Activated T-cell treated with anti-CD3 and anti-CD28 coated beads, Interleukin-2, amount 50 U/mL, for 72 hours (primary cell): ENCODE measurements at regions not wholly inside any gene's neighbourhood (a gene's known extent, or its start where the extent isn't known, plus 50 kb on each side); places are given as distances from the start of the nearest gene placed in this dataset.
"Not testable (repeated sequence)": the region's sequence is repeated elsewhere in the genome, so short reads cannot be mapped to it uniquely, and the experiment has no call there.

ENCODE experiments used
- ATAC-seq, 2 donors: fragments of 150-1000 bp; cut with Tn5 transposase; replicated peaks in 1 of 2; 2 replicates each; pipeline ENCODE4 v1.10.0; 2021; ENCODE audit warnings: moderate library complexity in 2 of 2, mild to moderate bottlenecking in 1 of 2
- DNase-seq, 2 donors: peaks; one replicate each; pipeline ENCODE4 v3.0.0; 2021 to 2022; ENCODE audit warnings: mixed read lengths in 1 of 2
- H3K27ac Mint-ChIP-seq: one replicate; pipeline ENCODE4 v1.8.0; 2022; ENCODE audit warnings: mild to moderate bottlenecking, moderate library complexity, mixed read lengths
- H3K27me3 Mint-ChIP-seq: one replicate; pipeline ENCODE4 v1.8.0; 2022; ENCODE audit warnings: low read depth, mixed read lengths
- H3K36me3 Mint-ChIP-seq, 2 donors: one replicate each; pipeline ENCODE4 v1.8.0; 2022; ENCODE audit warnings: mixed read lengths in 2 of 2, mild to moderate bottlenecking in 1 of 2; ENCODE audit not compliant: insufficient read depth in 2 of 2
- H3K4me1 Mint-ChIP-seq: one replicate; pipeline ENCODE4 v1.8.0; 2022; ENCODE audit warnings: low read depth, mixed read lengths
- H3K4me3 Mint-ChIP-seq, 2 donors: one replicate each; pipeline ENCODE4 v1.8.0; 2022; ENCODE audit warnings: mild to moderate bottlenecking in 2 of 2, mixed read lengths in 2 of 2, moderate library complexity in 2 of 2
- H3K9me3 Mint-ChIP-seq, 2 donors: one replicate each; pipeline ENCODE4 v1.8.0; 2022; ENCODE audit warnings: mixed read lengths in 2 of 2

- DNase-seq = no peak
Observed at GRCh38 chr5:163748934-163749333, 243.5 kb downstream of the MAT2B start.

DNA sequence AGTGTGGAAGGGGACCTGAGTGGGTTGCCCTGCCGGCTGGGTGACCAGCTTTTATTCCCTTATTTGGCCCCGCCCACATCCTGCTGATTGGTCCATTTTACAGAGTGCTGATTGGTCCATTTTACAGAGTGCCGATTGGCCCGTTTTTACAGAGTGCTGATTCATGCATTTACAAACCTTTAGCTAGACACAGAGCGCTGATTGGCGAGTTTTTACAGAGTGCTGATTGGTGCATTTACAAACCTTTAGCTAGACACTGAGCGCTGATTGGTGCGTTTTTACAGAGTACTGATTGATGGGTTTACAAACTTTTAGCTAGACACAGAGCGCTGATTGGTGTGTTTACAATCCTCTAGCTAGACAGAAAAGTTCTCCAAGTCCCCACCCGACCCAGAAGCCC is 245.0 kb downstream of the MAT2B start:
- not testable (repeated sequence) for H3K4me3 Mint-ChIP-seq, H3K27me3 Mint-ChIP-seq, H3K36me3 Mint-ChIP-seq, DNase-seq, ATAC-seq, H3K27ac Mint-ChIP-seq, H3K4me1 Mint-ChIP-seq
- peaks cover 3 to 14% of the 10 kb centered on the region in 2 donors for H3K9me3 Mint-ChIP-seq

More at GRCh38 chr5:163748934-163749333, 243.5 kb downstream of the MAT2B start:
- ATAC-seq = no peak
- Mint-ChIP-seq H3K9me3 (peaks cover 2 to 8% of the 10 kb centered on the region in 2 donors), H3K27me3 (no peaks in the 10 kb centered on the region), H3K36me3 (peaks cover 0 to 2% of the 10 kb centered on the region in 2 donors), H3K4me3 (no peak overlapping the region), H3K27ac (no peak overlapping the region), H3K4me1 (no peaks in the 10 kb centered on the region)

- no peak for DNase-seq
- Mint-ChIP-seq H3K27ac (no peak overlapping the region), H3K4me1 (no peaks in the 10 kb centered on the region)
Observed at GRCh38 chr5:163755505-163755904, 250.1 kb downstream of the MAT2B start.

DNA sequence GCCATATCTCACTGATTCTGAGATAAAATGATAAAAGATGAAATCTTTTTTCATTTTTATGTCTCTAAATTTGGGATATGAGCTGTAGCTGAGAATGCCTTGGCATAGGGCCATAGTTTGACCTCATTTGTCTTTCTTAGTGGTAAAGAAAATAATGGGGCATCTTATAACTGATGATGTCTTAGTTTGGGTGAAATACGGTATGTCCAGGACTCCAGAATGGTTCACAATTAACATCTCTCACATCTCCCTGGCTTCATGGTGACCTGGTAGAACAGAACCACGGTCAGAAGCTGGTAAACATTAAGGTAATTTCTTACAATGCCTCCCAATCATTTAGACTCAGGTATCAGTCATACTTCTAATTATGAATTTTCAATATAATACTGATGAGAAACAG is 250.8 kb downstream of the MAT2B start:
- Mint-ChIP-seq H3K36me3 (no peaks in the 10 kb centered on the region), H3K4me3 (no peak overlapping the region), H3K27ac (no peak overlapping the region), H3K4me1 (no peaks in the 10 kb centered on the region), H3K27me3 (no peaks in the 10 kb centered on the region), H3K9me3 (peaks cover 1 to 7% of the 10 kb centered on the region in 2 donors)
- DNase-seq (no peak), ATAC-seq (no peak)

More at GRCh38 chr5:163755505-163755904, 250.1 kb downstream of the MAT2B start:
- H3K36me3 Mint-ChIP-seq = peaks cover 0 to 2% of the 10 kb centered on the region in 2 donors
- H3K4me3 Mint-ChIP-seq = no peak overlapping the region
- no peaks in the 10 kb centered on the region for H3K27me3 Mint-ChIP-seq
- no peak for ATAC-seq
- peaks cover 3 to 10% of the 10 kb centered on the region in 2 donors for H3K9me3 Mint-ChIP-seq

DNA sequence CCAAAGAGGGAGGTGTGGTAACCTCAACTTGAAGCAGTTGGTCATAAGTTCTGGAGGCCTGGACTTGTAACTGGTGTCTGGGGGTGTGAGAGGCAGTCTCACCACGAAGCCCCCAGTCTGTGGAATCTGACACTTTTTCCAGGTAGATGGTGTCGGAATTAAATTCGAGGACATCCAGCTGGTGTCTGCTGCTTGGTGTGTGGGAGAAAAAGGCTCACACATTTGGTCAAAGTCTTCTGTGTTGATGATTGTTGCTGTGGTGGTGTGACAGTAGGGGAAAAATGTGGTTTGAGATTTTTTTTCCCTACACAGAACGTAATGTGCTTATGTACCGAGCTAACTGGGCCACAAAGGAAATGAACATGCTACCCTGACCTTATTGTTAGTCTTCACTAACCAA is 251.9 kb downstream of the MAT2B start:
- Mint-ChIP-seq H3K9me3 (peaks cover 1 to 8% of the 10 kb centered on the region in 2 donors), H3K36me3 (no peaks in the 10 kb centered on the region), H3K27me3 (no peaks in the 10 kb centered on the region), H3K4me1 (no peaks in the 10 kb centered on the region), H3K4me3 (no peak overlapping the region), H3K27ac (no peak overlapping the region)
- ATAC-seq = no peak
- DNase-seq = no peak

GRCh38 chr5:163758283-163758711 is 252.9 kb downstream of the MAT2B start:
- Mint-ChIP-seq H3K9me3 (peaks cover 1 to 9% of the 10 kb centered on the region in 2 donors), H3K4me3 (no peak overlapping the region), H3K4me1 (no peaks in the 10 kb centered on the region), H3K36me3 (no peaks in the 10 kb centered on the region), H3K27me3 (no peaks in the 10 kb centered on the region), H3K27ac (no peak overlapping the region)
- DNase-seq (no peak), ATAC-seq (no peak)

DNA sequence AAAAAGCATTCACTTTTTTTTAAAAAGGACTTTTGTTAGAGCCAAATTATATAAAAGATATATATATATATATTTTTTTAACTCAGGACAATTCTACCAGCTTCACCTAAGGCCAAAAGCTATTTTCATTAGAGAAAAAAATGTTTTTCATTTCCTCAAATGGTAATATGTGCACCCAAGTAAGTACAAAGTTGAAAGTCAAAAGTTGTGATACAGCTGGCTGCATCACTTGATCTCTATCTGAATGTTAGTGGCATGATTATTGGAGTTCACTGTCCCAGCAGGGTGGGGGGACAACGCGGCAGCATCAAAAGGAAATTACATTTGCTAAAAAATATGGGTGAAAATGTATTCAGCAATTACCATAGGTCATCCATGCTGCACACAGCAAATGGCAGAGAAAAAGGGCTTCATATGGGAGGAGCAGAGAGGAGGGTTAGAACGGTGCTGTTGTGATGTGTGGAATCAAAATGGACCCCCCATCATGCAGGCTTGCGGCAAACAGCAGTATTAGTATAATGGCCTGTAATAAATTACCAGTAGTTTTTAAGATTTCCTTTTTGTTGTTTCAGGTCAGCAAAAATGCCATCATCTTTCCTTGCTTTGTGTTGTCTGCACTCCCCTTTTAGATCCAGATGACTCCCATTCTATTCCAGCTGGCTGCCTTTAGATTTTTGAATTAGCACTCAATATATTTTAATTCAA is 253.7 kb downstream of the MAT2B start:
- ATAC-seq = no peak
- Mint-ChIP-seq H3K36me3 (no peaks in the 10 kb centered on the region), H3K27me3 (no peaks in the 10 kb centered on the region), H3K4me3 (no peak overlapping the region), H3K27ac (no peak overlapping the region), H3K9me3 (peaks cover 1 to 8% of the 10 kb centered on the region in 2 donors), H3K4me1 (no peaks in the 10 kb centered on the region)
- no peak for DNase-seq

- Mint-ChIP-seq H3K9me3 (peaks cover 0 to 4% of the 10 kb centered on the region in 2 donors), H3K27ac (no peak overlapping the region), H3K27me3 (no peaks in the 10 kb centered on the region), H3K36me3 (no peaks in the 10 kb centered on the region), H3K4me1 (no peaks in the 10 kb centered on the region), H3K4me3 (no peak overlapping the region)
- DNase-seq (no peak), ATAC-seq (no peak)
Observed at GRCh38 chr5:163760498-163760897, 255.1 kb downstream of the MAT2B start.

DNA sequence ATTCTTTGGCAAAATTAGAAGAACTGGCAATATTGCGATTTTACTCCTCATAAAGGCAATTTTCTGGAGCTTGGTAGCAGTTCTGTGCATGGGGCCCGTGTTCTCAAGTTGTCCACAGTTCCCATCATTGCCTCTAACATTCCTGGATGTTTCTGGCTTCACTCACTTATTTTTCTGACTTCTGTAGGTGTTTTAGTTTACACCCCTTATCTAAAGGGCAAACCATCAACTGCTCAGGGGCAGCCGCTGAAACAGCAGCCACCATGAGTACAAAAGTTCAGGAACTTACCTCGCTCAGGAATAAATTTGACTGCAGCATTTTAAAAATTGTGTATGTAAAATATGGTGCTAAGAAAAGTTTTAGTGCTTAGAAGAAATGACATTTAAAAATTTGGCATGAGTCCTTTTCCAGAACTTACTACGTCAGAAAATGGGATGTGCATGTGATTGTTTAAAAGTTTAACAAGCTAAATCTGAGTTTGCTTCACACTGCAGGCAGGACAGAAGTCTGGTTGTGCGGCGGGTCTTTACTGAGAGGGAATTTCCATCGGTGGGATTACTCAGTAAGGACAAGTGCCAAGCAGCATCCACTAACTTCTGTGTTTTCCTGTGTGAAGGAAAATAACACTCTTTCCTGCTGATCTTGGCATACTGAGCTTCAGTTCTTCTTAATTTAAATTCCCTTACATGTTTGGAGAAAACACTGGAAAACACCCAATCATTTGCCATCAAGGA is 261.7 kb downstream of the MAT2B start:
- Mint-ChIP-seq H3K36me3 (no peaks in the 10 kb centered on the region), H3K27ac (no peak overlapping the region), H3K9me3 (peaks cover 0 to 2% of the 10 kb centered on the region in 2 donors), H3K27me3 (no peaks in the 10 kb centered on the region), H3K4me1 (no peaks in the 10 kb centered on the region), H3K4me3 (no peak overlapping the region)
- DNase-seq (no peak), ATAC-seq (no peak)

GRCh38 chr5:163770625-163771024 is 265.2 kb downstream of the MAT2B start:
- no peak overlapping the region for H3K27ac Mint-ChIP-seq
- no peaks in the 10 kb centered on the region for H3K36me3 Mint-ChIP-seq
- no peaks in the 10 kb centered on the region for H3K27me3 Mint-ChIP-seq
- H3K4me1 Mint-ChIP-seq = no peaks in the 10 kb centered on the region
- no peak for ATAC-seq
- DNase-seq = no peak
- H3K9me3 Mint-ChIP-seq = peaks cover 2 to 4% of the 10 kb centered on the region in 2 donors
- no peak overlapping the region for H3K4me3 Mint-ChIP-seq

- peaks cover 2 to 4% of the 10 kb centered on the region in 2 donors for H3K9me3 Mint-ChIP-seq
- DNase-seq (no peak), ATAC-seq (no peak)
- H3K36me3 Mint-ChIP-seq = no peaks in the 10 kb centered on the region
- no peak overlapping the region for H3K27ac Mint-ChIP-seq
- no peaks in the 10 kb centered on the region for H3K27me3 Mint-ChIP-seq
- H3K4me3 Mint-ChIP-seq = no peak overlapping the region
- no peaks in the 10 kb centered on the region for H3K4me1 Mint-ChIP-seq
Observed at GRCh38 chr5:163772241-163772640, 266.8 kb downstream of the MAT2B start.

DNA sequence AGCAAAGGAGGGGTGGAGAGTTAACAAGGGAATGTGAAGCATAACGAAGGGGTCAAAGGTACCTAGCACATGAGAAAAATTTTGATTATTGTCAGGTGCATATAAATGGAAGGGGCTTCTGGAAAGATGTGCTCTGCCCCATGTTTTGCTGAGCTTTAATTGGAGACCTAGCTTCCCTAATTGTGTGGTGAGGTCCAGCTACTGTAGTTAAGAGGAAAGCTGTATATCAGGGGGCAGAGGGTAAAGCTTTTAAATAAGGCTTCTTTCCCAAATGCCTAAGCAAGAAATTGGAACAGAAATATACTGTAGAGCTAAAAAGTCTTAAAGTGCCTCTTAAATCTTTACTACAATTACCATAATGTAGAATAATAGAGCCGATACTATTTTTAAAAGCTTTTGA is 267.2 kb downstream of the MAT2B start:
- no peaks in the 10 kb centered on the region for H3K4me1 Mint-ChIP-seq
- DNase-seq (no peak), ATAC-seq (no peak)
- no peaks in the 10 kb centered on the region for H3K36me3 Mint-ChIP-seq
- no peak overlapping the region for H3K27ac Mint-ChIP-seq
- H3K27me3 Mint-ChIP-seq = no peaks in the 10 kb centered on the region
- H3K9me3 Mint-ChIP-seq = peaks cover 2 to 4% of the 10 kb centered on the region in 2 donors
- no peak overlapping the region for H3K4me3 Mint-ChIP-seq

- Mint-ChIP-seq H3K36me3 (no peaks in the 10 kb centered on the region), H3K27ac (no peak overlapping the region), H3K4me3 (no peak overlapping the region), H3K9me3 (peaks cover 2 to 4% of the 10 kb centered on the region in 2 donors), H3K4me1 (peaks cover 4% of the 10 kb centered on the region), H3K27me3 (no peaks in the 10 kb centered on the region)
- DNase-seq (no peak), ATAC-seq (no peak)
Observed at GRCh38 chr5:163773226-163773625, 267.8 kb downstream of the MAT2B start.
